HS-27A (cell line): ENCODE measurements at regions not wholly inside any gene's neighbourhood (a gene's known extent, or its start where the extent isn't known, plus 50 kb on each side); places are given as distances from the start of the nearest gene placed in this dataset.

Source experiments
- DNase-seq: peaks from one replicate; pipeline ENCODE4 v3.0.0-alpha.2; 2012; ENCODE audit warnings: low read depth, missing footprints

DNA sequence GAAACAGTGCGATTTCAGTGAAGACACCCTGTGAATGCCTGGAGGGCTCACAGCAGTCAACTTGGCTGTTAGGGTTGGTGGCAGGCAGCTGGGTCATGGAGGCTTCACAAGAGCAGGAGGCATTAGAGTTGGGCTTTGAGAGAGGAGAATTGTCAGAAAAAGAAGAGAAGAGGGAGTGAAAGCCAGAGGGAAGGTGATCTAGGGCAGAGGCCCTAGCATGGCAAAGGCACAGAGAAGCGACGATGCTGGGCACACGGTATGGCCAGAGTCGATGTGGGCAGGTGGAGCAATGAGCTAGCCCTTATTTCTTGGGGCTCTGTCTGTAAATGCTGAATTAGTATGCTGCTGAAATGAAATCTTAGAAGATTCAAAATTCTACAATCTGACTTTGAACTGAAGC is 52.6 kb upstream of the OLFM4 start:
- no peak for DNase-seq

DNA sequence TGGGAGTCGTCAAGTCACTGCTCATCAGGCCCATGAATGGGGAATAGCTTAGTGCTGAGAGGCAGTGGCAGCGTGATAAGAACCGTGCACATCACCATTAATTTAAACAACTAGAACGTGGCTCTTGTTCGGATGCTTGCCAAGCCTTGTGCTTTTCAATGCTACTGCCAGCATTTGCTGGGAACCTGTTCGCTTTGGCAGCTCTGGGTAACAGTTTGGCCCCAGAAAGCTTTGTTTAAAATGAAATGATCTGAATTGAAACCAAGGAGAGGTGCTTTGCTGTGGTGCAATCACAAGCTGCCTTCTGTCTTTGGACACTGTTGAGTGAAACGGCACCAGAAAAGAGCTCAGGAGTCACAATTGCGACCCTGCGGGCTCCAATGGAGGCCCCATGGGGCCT is 53.5 kb upstream of the OLFM4 start:
- DNase-seq: no peak

DNA sequence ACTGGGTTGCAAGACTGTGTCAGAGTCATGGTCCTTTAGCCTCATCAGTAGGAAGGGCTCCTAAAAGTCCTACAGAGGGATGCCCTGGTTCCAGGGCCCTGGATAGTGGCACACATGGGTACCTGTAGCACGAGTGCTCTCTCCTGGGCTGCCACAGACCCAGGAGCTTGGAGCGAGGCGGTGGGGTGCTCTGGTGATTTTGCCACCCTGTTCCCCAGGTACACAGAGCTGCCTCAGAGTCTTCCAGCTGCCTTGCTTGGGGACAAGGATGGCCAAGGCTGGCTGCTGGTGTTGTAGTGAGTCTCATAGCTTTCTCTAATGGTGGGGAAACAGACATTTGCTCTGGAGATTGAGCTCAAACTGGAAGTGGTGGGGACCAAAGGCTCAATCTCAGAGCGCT is 53.9 kb upstream of the OLFM4 start:
- DNase-seq: no peak

DNA sequence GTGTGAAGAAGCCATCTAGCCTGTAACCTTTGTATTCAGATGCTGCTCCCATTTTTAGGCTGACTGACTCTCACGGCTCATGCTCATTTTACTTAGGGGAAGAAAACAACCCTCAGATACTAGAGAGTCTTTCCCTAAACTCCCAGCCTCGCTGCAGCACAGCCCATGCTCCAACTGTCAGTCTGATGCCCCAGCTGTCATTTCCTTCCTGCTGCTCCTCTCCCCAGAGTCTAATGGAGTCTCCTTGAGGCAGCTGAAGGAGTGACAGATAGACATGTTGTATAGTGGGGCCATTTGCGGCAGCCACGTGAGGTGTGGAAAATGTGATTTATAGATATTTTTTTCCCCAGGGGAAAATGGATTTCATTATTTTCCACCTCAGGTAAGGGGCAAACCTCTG is 59.2 kb upstream of the OLFM4 start:
- no peak for DNase-seq

DNA sequence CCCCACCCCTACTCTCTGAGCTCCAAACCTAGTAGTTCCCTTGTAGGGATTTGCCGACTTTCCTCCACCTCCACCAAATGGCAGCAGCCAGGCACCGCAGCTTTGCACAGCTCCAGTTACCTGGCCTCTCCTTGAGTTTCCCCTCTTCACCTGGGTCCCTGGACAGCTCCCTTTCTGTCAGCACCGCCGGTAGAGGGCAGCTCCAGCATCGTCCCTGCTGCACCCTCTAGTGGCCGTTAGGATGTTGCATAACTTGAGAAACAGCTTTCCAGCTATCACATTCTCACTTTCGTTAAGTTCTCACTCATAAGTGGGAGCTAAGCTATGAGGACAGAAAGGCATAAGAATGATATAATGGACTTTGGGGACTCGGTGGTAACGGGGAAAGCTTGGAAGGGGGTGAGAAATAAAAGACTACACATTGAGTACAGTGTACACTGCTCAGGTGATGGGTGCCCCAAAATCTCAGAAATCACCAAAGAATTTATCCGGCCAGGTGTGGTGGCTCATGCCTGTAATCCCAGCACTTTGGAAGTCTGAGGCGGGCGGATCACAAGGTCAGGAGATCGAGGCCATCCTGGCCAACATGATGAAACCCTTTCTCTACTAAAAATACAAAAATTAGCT is 60.4 kb upstream of the OLFM4 start:
- peak; percentile 3 for DNase-seq

DNA sequence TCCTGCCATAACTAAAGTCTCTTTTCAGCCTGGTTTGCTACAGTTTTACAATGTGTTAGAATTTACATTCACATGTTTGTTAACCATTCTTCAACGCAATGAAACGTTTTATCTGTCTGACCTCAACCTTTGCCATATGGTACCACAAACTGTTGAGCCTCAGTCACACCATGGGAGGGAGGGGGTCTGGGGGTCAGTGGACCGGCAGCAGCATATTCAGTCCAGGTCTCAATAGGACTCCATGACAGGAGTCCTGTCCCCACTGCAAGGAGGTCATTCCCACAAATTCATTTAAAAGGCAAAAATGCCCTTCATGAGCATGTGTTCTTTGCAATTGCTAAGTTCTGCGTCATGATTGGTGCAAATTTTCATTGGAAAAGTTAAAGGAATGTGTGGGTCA is 66.6 kb upstream of the OLFM4 start:
- no peak for DNase-seq

DNA sequence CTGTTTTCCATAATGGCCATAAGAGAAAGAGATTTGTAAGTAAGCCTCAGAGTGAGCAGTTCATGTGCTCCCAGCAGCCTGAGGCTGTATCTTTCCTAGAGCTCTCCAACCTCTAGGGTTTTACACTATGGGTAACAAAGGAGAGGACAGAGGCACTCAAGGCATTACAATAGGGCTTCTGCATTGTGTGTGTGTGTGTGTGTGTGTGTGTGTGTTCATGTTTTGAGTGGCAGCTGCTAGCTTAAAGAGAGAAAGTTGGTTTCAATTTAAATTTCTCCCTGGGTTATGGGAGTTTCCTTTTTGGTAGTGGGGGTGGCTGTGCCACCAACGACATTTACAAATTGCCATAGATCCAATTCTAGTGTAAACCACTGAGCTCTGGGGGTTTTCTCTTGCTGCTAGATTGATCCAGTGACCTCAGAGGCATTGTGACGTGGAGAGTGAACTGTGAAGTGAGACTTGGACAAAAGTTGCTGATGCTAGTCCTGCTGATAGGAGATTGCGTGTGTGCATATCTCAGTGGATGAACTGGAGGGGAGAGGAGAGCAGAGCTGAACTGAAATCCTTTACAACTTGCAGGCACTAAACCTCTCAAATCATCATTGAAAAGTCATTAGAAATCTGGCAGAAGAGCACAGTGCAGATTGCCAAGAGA is 67.2 kb upstream of the OLFM4 start:
- DNase-seq: no peak

DNA sequence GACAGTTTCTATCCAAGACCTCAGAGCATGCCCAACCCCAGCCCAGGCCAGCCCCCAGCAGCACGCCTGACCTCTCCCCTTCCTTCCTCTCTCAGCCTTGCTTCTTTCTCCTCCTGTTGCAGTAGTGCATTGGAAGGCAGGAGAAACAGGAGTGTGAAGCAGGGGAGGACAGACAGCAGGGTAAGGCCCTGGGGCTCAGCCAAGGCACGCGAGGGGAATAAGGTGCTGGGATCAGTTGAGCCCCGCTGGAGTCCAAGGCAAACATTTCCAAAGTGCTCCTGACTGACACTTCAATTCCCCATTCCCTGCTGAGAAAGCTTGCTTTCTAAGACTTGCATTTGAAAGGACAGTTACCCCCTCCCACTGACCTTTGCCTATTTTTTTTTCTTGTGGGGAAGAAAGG is 73.1 kb upstream of the OLFM4 start:
- DNase-seq: no peak

DNA sequence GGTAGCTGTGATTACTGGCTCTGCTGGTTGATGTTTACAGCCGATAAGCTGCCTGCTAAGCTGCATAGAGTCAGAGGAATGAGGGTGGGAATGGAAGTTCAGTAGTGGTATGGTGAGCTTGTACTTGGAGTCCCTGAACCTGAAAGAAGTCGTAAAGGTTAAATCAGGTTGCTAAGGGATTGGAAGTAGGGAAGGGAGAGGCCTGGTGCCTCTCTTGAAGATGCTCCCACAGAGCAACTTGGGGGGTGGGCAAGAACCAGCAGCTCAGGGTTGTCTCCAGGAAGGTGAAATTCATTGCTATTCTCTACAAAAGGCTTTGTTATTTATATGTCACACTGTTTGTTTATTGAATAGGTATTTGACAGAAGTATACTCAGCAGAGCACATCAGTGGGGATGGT is 73.8 kb upstream of the OLFM4 start:
- no peak for DNase-seq

DNA sequence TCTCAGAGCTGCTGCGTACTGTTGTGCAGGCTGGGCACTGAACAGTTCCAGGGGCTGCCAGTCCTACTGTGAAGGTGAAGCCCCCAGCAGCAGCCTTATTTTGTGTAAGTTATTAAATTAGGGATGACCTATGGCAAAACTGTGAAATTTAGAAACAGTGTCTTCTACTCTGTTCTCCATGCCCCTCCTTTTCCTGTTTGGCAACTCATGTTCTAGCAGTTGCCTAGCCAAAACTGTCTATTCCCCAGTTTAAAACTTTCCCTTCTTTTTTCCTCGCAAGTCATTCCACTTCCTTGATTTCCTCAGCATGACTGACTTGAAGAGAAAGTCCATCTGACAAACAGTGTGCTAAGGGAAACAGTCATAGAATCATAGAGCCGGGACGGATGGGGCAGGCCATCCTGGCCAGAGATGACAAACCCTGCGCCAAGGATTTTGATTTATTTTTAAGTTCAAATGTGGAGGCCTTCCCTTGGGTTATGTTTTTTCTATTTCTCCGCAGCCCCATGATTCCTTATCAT is 78.1 kb upstream of the OLFM4 start:
- DNase-seq: no peak

DNA sequence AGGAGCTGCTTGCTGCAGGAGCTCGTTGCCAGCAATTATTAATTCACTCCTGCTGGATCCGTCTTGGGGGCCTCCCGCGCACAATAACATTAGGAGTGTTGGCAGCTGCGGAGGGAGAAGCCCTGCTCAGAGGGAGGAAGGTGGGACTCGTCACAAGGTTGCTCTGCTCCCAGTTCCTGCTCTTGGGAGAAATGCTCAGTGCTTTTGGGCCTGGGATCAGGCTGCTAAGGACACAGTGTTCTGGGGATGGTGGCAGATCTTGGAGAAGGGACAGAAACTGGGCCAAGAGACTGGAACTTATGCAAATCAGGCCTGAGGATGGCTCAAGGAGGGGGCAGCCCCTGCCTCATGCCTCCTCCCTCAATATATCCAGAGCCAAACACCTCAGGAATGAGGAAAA is 78.9 kb upstream of the OLFM4 start:
- DNase-seq: no peak

DNA sequence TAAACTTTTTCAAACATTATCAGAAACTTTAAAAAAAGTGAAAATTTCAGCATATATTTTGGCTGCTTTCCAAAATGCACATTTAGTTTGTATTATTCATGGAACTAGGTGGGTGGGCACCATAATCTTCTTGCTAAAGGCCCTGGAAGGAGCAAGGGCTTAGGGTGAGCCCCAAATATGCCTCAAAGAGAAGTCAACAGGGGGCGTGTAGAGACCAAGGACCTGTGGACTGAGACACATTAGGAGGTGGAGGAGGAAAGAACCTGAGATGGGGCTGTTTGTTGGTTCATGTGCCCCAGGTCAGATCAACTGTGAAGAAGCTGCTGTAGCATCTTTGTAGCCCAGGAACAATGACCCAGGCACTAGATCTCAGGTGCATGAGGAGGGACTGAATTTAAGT is 79.6 kb upstream of the OLFM4 start:
- DNase-seq: no peak

DNA sequence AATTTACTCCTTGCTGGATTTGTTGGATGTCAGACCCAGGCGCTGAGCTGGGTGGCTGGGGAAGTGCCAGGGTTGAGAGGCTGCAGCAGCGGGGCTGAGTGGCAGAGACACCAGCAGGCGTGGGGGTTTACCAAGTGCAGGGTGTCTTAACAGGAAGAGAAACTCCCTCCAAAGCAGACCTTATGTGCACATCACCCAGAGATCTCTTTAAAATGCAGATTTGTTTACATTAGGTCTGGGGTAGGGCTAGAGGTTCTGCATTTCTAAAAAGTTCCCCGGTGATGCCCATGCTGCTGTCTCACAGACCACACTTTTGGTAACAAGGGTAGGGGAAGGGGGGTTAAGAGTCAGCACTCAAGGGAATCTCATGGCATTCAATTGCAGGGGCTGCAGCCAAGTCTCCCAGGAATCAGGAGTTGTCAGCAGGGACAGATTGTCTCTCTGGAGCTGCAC is 80.7 kb upstream of the OLFM4 start:
- no peak for DNase-seq

DNA sequence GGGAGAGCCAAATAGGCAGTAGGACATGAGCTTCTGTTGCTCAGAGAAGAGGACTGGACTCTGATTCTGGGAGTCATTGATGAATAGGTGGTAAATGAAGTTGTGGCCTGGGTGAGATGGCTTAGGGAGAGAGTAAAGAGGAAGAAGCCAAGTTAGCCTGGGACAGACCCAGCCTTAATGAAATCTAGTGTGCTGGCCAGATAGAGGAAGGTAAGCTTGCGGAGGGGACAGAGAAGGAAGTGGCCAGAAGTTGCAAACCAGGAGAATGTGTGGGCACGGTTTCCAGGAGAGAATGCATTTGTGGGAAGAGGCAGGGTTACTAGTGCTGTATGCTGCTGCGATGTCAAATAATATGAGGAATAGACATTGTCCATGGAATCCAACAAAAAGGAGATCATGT is 83.3 kb upstream of the OLFM4 start:
- no peak for DNase-seq

DNA sequence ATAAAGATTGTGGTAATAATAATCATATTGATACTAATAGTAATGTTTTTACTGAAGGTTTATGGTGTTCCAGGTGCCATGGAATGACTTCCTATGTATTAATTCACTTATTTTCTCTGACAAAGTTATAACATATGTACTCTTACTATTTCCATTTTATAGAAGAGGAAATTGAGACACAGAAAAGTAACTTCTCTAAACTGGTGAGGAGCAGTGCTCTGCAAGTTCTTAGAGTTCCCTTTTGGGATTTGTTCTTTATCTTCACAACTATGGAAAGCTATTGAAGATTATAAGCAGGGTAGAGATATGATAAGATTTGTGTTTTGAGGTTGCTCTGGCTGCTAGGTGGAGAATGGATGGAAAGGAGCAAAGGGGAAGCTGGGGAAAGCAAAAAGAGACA is 83.9 kb upstream of the OLFM4 start:
- DNase-seq: no peak

DNA sequence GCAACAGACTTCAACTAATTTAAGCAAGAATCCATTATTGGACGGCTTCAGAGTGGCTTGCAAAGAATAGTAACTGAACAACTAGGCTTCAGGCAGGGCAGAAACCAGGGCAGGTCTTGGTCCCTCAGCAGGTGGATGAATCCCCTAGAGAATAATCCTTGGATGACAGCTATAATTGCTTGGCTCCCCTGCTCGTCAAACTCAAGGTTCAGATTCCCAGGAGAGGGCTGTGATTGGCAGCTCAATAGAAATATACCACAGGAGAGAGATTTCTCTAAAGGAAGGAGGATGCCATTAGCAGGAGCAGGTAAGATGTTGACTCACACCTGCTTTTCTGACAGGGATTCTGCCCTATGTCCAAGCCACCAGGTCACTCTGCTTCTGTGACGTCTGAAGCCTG is 89.6 kb upstream of the PCDH8 start:
- no peak for DNase-seq

DNA sequence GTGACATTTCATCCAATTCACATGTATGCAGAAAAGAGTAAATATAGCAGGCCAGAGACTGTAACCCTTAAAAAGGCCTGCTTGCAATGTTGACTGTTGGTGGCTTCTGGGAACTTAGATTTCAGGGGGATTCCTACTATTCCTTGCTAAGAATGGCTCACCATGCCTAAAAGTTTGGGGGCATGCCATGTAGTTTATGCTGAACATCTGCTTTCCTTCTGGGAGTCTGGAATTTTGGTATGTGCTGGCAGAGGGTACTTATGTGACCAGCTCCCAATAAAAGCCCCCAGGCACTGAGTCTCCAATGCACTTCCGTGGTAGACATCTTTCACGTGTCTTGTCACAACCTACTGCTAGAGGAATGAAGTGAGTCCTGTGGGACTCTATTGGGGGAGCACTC is 88.4 kb upstream of the PCDH8 start:
- no peak for DNase-seq

DNA sequence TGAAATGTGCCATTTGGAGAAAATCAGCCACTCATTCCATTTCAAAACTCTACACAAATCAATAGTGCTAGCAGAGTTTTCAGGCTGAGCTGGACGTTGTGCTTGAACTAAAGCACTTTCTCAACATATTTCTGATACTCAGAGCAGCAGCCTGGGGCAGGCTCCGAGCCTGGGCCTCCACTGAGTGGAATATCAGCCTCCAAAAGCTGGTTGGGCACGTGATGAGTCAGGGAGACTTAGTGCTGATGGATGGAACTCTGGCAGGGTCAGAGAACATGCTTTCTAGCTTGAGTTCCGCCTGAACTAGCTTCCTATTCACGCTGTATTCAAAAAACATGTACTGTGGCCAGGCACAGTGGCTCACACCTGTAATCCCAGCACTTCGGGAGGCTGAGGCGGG is 85.8 kb upstream of the PCDH8 start:
- DNase-seq: no peak

DNA sequence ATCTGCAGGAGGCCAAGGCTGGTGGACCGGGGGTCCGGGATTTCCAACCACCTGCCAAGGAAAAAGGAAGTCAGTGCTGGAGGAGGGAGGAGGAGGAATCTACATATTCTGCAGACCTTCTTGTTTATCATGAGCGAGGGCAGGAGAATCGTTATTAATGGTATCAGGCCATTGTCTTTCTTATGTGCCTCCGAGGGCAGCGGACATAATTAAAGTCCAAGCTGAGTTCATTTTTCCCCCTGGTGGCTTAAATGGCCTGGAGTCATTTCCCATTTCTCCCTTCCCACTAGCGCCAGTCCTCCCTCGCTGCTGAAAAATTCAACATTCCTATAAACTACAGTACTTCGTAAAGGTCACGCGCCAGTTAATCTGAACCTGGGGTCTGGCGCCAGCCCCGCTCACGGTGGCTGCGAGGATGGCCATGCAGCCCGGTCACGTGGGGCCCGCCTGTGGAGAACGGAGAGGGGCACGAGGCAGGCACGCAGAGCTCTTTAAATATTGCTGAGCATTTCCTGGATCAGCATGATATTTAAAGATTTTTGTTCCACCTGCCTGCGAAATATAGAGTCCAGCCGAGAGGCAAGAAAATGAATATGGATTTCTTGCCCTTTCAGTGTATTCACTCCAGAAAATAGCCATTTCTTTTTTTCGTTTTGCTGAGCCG is 85.2 kb upstream of the PCDH8 start:
- no peak for DNase-seq

DNA sequence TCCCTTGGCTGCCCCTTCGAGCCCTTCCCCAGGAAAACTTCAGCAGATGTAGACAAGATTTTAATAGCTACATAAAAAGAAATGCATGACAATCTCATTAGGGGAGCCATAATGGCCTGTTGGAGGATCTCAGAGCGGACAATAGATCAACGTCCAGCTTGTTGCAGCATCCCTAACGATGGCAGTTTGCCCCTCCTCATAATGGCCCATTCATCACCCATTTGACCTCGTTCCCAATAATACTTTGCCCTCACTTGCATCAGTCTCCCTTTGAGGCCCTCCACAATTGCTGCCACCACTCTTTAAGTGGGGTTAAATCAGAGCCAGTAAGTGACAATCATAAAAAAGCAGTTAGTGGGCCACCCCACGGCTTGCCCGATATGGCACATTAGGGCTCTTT is 84.7 kb upstream of the PCDH8 start:
- no peak for DNase-seq

DNA sequence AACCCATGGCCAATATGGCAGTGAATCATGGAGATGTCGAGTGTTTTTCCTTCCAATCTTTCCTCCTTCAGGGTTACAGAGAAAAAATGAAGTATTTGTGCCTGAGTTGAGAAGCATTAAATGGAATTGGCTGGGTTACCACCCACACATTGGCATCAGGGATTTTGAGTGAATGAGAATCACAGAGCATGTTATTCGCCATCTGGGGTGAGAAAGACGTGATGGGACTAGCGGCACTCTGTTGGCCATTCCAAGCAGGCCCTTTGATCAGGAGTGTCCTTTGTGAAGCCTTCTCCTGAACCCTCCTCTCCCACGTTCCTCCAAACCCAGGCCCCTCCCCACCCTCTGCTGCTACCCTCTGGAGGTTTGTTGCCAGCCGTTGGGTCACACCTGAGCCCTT is 84.2 kb upstream of the PCDH8 start:
- no peak for DNase-seq

DNA sequence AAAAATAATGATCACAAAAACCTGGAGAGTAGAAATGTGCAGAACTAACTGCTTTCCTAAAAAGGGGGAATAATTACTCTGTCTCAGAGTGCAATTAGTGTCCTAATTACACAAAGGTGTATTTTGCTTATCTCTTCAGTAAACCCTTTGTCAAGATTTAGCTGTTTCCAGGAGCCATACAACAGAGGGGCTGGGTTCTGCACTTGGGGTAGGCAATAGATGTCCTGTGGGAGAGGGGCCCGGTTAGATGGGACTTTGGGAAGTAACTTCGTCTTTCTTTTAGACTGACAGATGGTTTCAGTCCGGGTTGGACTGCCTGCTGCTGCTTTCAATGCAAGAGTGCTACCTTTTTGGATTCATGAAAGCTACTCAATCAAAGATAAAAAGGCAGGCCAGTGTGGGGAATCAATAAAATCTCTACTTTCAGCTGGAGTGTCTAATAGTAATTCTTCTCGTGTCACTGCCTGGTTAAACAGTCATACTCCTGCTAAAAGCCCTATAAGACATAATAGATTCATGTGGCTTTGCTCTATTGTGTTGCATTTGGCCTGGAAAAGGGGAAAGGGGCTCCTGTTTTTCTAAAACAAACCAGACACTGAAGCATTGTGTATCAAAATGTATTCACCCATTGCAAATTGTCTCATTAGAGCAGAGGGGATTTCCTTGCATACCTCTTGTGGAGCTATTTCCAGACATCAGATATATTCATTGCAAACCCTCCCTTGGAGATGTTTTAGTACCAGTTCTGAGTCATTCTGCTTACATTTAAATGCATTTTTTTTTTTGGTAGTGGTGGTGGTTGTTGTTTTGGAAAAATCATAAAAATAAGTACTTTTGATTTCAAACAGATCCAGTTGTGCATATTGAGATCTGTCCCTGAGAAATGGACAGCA is 83.3 kb upstream of the PCDH8 start:
- DNase-seq: no peak

DNA sequence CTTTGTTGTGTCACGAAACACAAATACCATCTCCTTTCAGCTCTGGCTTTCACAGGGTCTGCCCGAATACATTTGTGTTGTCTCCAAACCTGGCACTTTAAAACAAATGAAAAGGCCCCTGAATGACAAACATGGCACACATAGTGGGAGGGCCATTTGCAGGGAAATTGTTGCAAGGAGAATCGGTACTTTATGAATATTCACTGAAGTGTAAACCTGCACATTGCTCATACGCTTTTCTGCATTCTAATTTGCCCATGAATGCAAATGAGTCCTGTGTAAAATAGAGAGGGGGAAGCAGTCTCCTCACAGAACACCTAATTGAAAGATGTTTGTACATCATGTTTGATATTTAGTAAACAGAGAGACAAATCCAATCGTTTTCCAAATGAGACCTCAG is 82.7 kb upstream of the PCDH8 start:
- no peak for DNase-seq
